Stimulated activated CD4-positive, alpha-beta T cell treated with anti-CD3 and anti-CD28 coated beads, TNF-alpha, amount 100 ng/mL, for 1 hour (primary cell): ENCODE measurements at regions not wholly inside any gene's neighbourhood (a gene's known extent, or its start where the extent isn't known, plus 50 kb on each side); places are given as distances from the start of the nearest gene placed in this dataset.
A peak's percentile ranks its signal among the peaks of the same experiment; 100 is the strongest.
"Not testable (repeated sequence)": the region's sequence is repeated elsewhere in the genome, so short reads cannot be mapped to it uniquely, and the experiment has no call there.

Experiments used
- DNase-seq, 3 donors: peaks; one replicate each; pipeline ENCODE4 v3.0.0-alpha.2; 2020; ENCODE audit warnings: low read depth in 3 of 3, low spot score in 1 of 3

DNA sequence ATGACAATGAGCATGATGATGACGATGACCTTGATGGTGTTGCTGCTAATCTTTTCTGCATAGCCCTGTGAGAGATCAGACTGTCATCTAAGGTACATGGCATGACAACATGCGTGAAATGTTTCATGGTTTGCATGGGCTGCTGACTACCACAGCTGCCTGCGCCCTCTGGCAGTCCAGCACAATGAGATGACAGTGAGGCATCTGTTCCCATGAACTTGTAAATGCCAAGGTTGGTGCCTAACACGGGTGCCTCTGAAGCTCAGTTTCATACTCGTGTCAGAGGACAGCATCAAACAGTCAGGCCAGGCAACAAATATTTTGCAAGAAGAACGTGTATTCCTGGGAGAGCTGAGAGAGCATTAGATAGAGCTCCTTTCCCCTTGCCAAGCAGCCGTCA is 122.0 kb upstream of the PRKCQ start:
- DNase-seq = no peak

DNA sequence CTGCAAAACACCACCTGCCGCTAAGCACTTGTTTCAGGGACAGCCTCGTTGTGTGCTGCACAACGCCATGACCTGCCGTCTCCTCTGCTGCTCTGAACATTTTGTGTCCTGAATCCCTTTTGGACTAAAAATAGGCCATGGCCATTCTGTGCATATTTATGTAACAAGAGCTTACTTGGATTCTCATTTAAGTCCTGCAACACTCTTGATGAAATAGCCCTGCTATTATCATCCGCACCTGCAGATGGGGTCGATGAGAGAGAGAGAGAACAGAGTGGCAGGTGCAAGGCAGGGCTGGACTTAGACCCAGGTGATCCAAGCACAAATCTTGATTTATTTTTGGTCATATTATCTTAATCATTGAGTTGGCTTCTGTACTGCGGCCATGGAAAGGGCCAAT is 121.2 kb upstream of the PRKCQ start:
- DNase-seq = no peak

GRCh38 chr10:6700066-6700465 is 120.0 kb upstream of the PRKCQ start:
- DNase-seq = no peak

GRCh38 chr10:6699336-6699735 is 119.3 kb upstream of the PRKCQ start:
- DNase-seq = no peak

GRCh38 chr10:6695519-6695918 is 115.4 kb upstream of the PRKCQ start:
- no peak for DNase-seq

GRCh38 chr10:6694447-6695140 is 114.5 kb upstream of the PRKCQ start:
- no peak for DNase-seq

DNA sequence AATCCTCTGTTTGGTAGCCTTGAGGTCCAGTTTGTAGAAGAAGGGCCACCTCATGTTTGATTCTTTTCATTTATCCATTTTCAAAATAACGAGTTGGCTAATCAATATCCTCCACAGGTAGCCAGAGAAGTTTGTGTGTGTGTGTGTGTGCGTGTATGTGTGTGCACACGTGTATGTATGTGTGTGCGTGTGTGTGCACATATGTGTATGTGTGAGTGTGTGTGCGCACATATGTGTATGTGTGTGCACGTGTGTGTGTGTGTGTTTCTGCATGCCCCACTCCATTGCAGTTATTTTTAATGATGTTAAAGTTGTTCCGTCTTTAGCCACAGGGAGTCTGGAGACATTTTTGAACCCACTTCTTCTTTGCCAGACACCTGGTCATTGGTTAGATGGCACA is 112.8 kb upstream of the PRKCQ start:
- no peak for DNase-seq

DNA sequence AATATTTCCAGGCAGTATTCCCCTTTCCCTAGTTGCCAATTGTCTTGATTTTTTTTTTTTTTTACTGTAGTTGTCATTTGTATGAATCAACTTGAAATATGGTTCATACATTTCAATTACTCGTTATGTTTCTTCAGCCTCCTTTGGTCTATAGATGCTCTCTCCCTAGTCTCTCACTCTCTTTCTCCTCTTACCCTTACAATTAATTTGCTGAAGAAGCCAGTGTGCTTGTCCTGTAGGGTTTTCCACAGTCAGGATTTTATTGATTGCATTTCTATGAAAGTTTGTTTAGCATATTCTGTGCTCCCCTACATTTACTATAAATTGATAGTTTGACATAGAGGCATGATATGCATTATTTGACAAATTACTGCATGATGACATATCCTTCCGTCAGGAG is 112.0 kb upstream of the PRKCQ start:
- DNase-seq = no peak

DNA sequence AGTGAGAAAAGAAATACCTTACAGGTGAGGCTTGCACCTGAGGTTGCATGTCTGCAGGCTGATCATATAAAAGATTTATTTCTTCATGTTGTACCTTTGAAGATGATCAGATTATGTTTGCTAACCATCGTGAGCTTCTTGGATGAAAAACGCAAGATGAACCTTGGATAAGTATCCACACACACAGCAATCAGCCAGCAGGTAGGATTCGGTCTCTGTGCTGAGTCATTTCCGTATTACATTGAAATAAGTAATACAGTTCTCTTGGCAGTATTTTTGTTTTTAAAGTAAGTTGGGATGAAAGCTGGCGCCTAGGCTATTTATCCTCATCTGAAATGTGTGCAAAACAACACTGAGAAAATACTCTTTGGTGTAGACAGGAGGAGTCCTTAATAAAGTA is 109.0 kb upstream of the PRKCQ start:
- no peak for DNase-seq

DNA sequence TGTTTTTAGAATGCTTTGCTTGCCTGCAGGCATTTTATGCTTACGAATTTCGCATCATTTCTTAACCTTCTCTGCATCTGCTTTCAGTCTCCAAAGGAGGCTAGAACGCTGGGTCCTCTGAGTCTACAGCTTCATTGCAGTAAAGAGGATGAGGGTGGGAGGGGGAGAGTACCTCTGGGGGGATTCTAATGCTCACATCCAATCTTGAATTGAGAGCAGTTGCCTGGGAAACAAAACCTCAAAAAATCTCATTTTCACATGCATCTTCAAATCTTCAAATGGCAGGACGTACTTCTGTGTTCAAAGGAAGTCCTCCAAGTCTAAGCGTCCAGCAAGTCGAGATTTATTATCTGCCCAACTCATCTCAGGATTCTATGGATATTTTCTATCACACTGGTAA is 100.7 kb upstream of the PRKCQ start:
- no peak for DNase-seq

DNA sequence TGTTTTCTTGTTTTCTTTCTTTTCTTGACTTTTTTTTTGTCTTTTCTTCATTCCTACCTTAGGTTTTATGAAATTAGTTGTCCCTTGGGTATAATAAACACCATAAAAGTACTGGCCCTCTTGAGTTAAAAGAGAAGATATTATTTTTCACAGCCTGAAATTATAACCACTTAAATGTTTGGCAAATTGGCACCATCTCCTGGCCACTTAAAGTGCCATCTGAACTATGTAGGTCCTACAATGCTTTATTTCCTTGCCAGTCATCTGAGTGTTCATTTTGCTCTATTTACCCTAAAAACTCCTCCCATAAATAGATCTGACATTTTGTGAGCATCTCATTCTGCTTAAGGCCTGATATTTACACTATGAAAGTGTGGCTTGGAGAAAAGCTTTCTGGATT is 98.9 kb upstream of the PRKCQ start:
- no peak for DNase-seq

DNA sequence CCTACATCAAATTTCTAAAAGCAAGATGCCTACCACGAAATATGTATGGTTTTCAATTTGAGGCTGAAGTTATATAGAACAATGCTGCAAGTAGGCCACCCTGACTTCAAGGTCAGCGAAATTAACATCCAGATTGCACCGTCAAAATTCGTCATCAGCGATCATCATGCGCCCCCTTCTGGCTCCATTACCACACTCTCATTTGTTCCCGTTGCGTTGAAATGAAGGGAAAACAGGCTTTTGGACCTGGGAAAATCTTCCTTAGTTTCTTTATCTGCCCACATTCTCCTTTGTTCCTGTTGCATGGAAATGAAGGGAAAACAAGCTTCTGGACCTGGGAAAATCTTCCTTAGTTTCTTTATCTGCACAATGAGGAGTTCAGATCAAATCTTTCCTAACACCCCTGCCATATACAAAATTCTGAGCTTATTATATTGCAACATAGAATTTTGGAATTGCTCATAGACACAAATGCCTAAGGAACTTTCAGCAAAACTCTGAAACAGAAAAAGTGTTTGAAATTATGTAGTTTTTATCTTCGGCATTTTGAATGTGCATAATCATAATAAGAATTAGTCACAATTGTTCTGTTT is 98.2 kb upstream of the PRKCQ start:
- DNase-seq = peak in 2 of 3 donors; percentile 29 to 46

DNA sequence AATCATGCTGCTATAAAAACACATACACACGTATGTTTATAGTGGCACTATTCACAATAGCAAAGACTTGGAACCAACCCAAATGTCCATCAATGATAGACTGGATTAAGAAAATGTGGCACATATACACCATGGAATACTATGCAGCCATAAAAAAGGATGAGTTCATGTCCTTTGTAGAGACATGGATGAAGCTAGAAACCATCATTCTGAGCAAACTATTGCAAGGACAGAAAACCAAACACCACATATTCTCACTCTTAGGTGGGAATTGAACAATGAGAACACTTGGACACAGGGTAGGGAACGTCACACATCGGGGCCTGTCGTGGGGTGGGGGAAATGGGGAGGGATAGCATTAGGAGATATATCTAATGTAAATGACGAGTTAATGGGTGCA is 97.1 kb upstream of the PRKCQ start:
- DNase-seq = not testable (repeated sequence)

DNA sequence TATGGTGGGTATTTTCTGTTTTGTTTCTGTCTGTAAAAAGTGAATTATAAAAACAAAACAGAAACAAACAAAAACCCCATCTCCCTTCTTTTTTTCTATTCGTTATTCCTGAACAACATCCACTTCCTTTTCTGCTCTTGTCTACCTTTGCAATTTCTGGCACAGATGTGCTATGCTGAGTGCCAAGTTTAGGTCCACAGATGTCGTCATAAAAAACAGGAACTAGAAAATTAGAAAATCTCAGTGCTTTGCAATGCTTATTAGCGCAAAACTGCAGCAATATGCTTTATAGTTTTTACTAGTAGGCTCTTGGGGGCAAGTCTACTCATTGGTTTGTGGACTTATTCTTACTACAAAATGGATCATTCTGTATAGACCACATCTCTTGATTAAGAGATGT is 94.2 kb upstream of the PRKCQ start:
- no peak for DNase-seq

DNA sequence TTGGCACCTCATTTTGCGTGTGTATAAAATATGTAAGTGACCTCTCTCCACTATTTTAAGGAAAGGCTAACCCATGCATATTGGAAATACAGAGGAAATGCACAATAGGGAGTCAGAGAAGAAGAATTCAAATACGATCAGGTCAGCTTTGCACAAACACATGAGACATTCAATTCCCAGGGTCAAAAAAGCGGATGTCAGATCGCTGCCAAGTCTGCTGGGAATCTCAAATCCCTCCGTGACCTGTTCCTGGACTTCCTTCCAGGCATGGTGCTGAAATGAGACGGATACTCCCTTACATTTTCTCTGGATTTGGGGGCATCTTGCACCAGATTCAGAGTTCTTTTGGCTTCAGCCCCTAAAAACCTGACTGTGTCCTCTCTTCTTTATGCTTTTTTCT is 91.9 kb upstream of the PRKCQ start:
- DNase-seq = no peak

GRCh38 chr10:6669269-6669859 is 89.3 kb upstream of the PRKCQ start:
- no peak for DNase-seq

- DNase-seq = no peak
These were observed 87.7 kb upstream of the PRKCQ start for GRCh38 chr10:6667679-6668270.

DNA sequence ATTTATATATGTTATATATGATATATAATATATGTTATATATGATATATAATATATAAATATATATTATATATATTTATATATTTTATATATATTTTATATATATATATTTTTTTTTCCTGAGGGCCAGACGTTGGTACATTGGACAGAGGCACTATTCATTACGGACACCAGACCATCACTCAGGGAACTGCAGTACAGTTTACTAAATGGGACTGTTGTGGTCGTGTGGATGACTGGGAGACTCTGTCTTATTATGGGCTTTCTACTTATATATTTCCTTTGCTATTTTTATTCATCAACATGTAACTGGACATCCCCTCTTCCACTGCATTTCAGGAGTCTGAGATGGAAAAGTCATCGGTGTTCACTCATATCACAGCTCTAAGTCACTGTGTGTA is 87.1 kb upstream of the PRKCQ start:
- DNase-seq = no peak

DNA sequence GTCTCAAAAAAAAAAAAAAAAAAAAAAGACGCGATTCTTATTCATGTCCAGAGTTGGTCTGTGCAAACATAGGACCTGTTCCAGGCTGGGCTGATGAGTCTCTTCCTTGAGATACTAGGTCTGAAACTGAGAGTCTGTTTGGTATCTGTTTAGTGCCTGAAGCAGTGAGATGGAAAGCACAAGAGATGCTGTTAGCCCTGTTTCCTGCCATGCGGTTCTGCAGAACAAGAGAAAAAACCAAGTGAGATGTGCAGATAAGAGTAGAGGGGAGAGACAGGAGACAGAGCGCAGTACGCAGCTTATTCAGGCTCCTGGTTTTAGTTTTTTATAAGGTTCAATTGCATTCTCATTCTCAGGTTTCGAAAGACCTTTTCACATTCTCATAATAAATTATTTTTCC is 85.8 kb upstream of the PRKCQ start:
- no peak for DNase-seq

GRCh38 chr10:6660460-6660859 is 80.4 kb upstream of the PRKCQ start:
- DNase-seq = no peak

DNA sequence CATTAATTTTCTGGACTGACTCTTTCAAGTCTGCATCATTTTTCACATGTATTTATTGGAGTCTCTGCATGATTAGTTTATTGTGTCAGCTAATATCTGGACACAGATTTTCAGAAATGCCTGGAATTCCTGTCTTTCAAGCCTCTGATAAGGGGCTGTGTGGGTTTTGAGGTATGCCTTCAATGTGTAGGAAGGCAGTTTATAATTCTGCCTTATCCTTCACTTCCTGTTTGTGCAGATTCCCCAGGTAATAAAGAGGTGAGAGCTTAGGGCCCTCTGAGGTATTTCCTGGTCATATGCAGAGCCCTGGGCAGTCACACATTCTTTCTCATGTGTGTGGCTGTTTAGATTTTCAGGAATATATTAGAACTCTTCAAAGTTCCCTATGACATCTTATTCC is 79.4 kb upstream of the PRKCQ start:
- no peak for DNase-seq

DNA sequence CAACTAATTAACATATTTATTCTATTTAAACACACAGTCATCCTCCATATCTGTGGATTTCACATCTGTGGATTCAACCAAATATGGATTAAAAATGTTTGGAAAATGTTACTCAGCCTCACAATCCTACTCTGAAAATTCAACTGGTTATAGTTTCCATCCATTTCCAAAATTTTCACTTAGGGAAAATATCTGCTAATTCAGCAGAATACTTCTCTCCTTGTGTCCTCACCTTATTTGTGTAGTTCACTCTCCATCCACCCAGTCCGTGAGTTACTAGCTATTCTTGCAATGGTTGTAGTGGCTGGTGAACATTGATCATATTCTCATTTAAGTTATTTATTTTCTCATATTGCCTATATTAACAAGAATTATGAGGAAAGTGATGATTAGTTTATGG is 77.6 kb upstream of the PRKCQ start:
- no peak for DNase-seq

DNA sequence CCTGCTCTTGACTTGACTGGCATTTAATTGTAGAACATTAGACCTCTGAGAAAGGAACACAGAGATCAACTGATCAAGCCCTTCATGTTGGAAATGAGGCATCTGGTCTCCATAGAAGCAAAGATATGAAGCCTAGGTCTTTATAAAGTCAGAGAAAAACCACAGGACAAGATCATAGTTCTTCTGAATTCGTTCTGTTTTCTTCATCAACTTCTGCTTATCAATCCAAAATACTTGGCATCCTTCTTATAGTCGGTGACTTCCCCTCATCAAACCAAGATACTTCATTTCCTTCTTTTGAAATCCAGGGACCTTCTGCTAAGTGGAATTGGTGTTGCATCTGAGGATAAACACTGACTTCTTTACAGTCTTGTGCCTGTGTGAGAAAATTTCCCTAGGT is 77.1 kb upstream of the PRKCQ start:
- DNase-seq = no peak
